Smooth muscle cell (in vitro differentiated cells): ENCODE measurements at regions not wholly inside any gene's neighbourhood (a gene's known extent, or its start where the extent isn't known, plus 50 kb on each side); places are given as distances from the start of the nearest gene placed in this dataset.

Experiments used
- DNase-seq: peaks from one replicate; lab custom pipeline; 2025; ENCODE audit not compliant: unreplicated experiment; lab: John Stamatoyannopoulos, UW
- H2AFZ ChIP-seq: fragments of 200-600 bp; sonication (generic); 2 replicates; pipeline ENCODE4 v1.6.0; 2016; ENCODE audit warnings: antibody characterized with exemption, low read depth, mild to moderate bottlenecking
- H3F3A ChIP-seq: fragments of 200-600 bp; sonication (generic); 2 replicates; pipeline ENCODE4 v1.6.0; 2017; ENCODE audit warnings: antibody characterized with exemption, low read depth
- H3K27ac ChIP-seq: fragments of 200-600 bp; sonication (generic); 2 replicates; pipeline ENCODE4 v1.5.1; 2016; ENCODE audit warnings: low read depth, mild to moderate bottlenecking
- H3K27me3 ChIP-seq: fragments of 200-600 bp; sonication (generic); 2 replicates; pipeline ENCODE4 v1.6.1; 2016; ENCODE audit warnings: low read depth, mild to moderate bottlenecking
- H3K36me3 ChIP-seq: fragments of 200-600 bp; sonication (generic); 2 replicates; pipeline ENCODE4 v1.5.1; 2016; ENCODE audit warnings: low read depth
- H3K4me1 ChIP-seq: fragments of 200-600 bp; sonication (generic); 2 replicates; pipeline ENCODE4 v1.5.1; 2016; ENCODE audit warnings: low read depth
- H3K4me2 ChIP-seq: fragments of 200-600 bp; sonication (generic); 2 replicates; pipeline ENCODE4 v1.6.0; 2016; ENCODE audit warnings: mild to moderate bottlenecking
- H3K4me3 ChIP-seq: fragments of 200-600 bp; sonication (generic); 2 replicates; pipeline ENCODE4 v1.5.1; 2016; ENCODE audit warnings: mild to moderate bottlenecking
- H3K79me2 ChIP-seq: fragments of 200-600 bp; sonication (generic); 2 replicates; pipeline ENCODE4 v1.6.0; 2016; ENCODE audit warnings: low read depth, mild to moderate bottlenecking
- H3K9ac ChIP-seq: fragments of 200-600 bp; sonication (generic); 2 replicates; pipeline ENCODE4 v1.6.0; 2016; ENCODE audit warnings: low read depth
- H3K9me3 ChIP-seq: fragments of 200-600 bp; sonication (generic); replicated peaks from 2 replicates; pipeline ENCODE4 v1.5.1; 2016; ENCODE audit warnings: low read depth
- H4K20me1 ChIP-seq: fragments of 200-600 bp; sonication (generic); 2 replicates; pipeline ENCODE4 v1.6.0; 2016; ENCODE audit warnings: low read depth
- WGBS: methylation state at CpG from one replicate; pipeline ENCODE4 v1.1.7; 2016; ENCODE audit warnings: low lambda C conversion rate; 5-methylcytosine and 5-hydroxymethylcytosine counted together
- TF ChIP-seq, protein P1 (sequence below): fragments of 200-600 bp; sonication (generic); IDR thresholded peaks from 2 replicates; pipeline ENCODE4 v1.5.1; 2017; ENCODE audit warnings: borderline replicate concordance, mild to moderate bottlenecking, antibody characterized with exemption; ENCODE audit not compliant: insufficient read depth, poor library complexity, severe bottlenecking

DNA sequence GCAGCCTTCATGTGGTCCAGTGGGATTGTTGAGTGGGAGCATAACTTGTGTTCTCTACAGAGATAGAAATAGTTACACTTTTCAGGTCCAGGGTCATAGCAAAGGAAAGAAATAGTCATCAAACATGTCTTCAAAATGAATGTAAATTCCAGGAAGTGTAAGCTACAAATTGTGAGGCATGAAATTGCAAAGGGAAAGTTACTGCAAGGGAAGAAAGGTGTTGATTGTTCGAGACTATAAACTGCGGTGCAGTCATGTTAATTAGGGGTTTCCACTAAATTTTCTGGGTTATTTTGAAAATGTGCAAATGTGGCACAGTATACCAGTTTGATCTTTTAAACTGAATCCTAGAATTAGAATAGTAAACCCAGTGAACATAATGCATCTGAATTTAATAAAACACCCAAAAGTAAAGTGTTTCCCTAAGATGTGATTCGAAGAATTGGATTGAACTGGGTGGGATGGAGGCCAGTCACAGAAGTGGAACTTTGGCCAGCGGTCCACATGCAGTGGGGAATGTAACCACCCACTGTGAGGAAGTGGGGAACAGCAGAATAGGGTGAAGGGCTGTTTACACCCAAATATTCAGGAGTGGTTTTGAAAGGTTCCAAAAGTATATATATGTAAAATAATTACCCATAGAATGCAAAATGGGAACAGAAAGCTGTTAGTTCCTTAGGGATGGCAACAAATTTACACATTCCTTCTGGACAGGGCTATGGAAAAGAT lies 126.5 kb upstream of the CCDC68 start:
- H3K27me3 ChIP-seq = no peaks in the 10 kb centered on the region
- no peak overlapping the region for H3K4me3 ChIP-seq
- no peak overlapping the region for H3K4me2 ChIP-seq
- H3K79me2 ChIP-seq = no peaks in the 10 kb centered on the region
- H4K20me1 ChIP-seq = no peaks in the 10 kb centered on the region
- no peaks in the 10 kb centered on the region for H3K36me3 ChIP-seq
- H3K9ac ChIP-seq = no peak overlapping the region
- TF ChIP-seq, protein P1, sequence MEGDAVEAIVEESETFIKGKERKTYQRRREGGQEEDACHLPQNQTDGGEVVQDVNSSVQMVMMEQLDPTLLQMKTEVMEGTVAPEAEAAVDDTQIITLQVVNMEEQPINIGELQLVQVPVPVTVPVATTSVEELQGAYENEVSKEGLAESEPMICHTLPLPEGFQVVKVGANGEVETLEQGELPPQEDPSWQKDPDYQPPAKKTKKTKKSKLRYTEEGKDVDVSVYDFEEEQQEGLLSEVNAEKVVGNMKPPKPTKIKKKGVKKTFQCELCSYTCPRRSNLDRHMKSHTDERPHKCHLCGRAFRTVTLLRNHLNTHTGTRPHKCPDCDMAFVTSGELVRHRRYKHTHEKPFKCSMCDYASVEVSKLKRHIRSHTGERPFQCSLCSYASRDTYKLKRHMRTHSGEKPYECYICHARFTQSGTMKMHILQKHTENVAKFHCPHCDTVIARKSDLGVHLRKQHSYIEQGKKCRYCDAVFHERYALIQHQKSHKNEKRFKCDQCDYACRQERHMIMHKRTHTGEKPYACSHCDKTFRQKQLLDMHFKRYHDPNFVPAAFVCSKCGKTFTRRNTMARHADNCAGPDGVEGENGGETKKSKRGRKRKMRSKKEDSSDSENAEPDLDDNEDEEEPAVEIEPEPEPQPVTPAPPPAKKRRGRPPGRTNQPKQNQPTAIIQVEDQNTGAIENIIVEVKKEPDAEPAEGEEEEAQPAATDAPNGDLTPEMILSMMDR = no peak
- no peaks in the 10 kb centered on the region for H3K9me3 ChIP-seq
- DNase-seq = no peak
- H3K4me1 ChIP-seq = no peaks in the 10 kb centered on the region
- H3F3A ChIP-seq = no peaks in the 10 kb centered on the region
- H3K27ac ChIP-seq = no peak overlapping the region
- H2AFZ ChIP-seq = no peak overlapping the region
- WGBS = 95% methylated on average over 4 of the region's 4 CpGs

DNA sequence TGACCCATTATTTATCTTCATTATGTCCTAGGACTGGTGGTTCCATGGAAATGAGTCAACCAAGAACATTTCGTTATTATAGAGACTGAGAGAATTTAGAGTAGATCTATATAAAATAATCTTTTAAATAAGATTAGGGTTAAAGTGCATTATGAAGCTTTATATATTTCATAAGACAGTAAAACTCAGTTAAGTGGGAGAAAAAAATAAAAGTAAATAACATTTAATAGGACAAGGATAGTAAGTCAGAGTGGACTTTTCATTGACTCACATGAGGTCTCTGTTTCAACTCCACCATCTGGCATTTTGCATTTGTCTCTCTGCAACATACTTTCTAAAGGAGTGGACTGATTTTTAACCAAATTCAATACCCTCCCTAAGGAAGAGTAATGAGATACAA lies 125.3 kb upstream of the CCDC68 start:
- Histone ChIP-seq H3K27ac (no peak overlapping the region), H3K9ac (no peak overlapping the region), H3K4me3 (no peak overlapping the region), H2AFZ (no peak overlapping the region), H4K20me1 (no peaks in the 10 kb centered on the region), H3F3A (no peaks in the 10 kb centered on the region), H3K36me3 (no peaks in the 10 kb centered on the region), H3K9me3 (no peaks in the 10 kb centered on the region), H3K79me2 (no peaks in the 10 kb centered on the region), H3K4me2 (no peak overlapping the region), H3K27me3 (no peaks in the 10 kb centered on the region), H3K4me1 (no peaks in the 10 kb centered on the region)
- 98% methylated on average over 1 of the region's 1 CpG for WGBS
- DNase-seq = no peak
- TF ChIP-seq, protein P1 = no peak

DNA sequence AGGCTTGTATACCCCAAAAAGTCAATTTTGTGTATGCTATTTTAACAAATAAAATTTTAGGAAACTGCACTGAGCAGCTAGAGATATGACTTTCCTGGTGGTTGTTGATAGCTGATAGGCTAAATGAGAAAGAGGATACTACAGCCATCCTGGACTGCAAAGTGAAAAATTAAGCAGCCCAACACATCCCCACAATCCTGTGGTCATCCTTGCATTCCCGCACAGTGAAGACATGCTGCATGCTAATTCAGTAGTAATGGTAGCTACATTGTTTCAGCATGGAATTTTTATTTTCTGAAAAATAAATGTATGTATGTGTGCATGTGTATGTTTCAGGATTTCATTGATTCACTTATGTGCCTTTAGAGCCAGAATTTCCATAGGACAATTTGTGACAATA lies 124.2 kb upstream of the CCDC68 start:
- TF ChIP-seq, protein P1 = no peak
- DNase-seq = no peak
- no peak overlapping the region for H3K4me3 ChIP-seq
- no peak overlapping the region for H3K27ac ChIP-seq
- H3K9me3 ChIP-seq = no peaks in the 10 kb centered on the region
- no peaks in the 10 kb centered on the region for H4K20me1 ChIP-seq
- H3K36me3 ChIP-seq = no peaks in the 10 kb centered on the region
- H3K4me1 ChIP-seq = no peaks in the 10 kb centered on the region
- no peaks in the 10 kb centered on the region for H3K79me2 ChIP-seq
- no peak overlapping the region for H3K4me2 ChIP-seq
- H3K9ac ChIP-seq = no peak overlapping the region
- no peaks in the 10 kb centered on the region for H3K27me3 ChIP-seq
- H3F3A ChIP-seq = no peaks in the 10 kb centered on the region
- 84% methylated on average over 1 of the region's 1 CpG for WGBS
- H2AFZ ChIP-seq = no peak overlapping the region
